ENCODE measurements at regions not wholly inside any gene's neighbourhood (a gene's known extent, or its start where the extent isn't known, plus 50 kb on each side); places are given as distances from the start of the nearest gene placed in this dataset.
"Not testable (repeated sequence)": the region's sequence is repeated elsewhere in the genome, so short reads cannot be mapped to it uniquely, and the experiment has no call there.

DNA sequence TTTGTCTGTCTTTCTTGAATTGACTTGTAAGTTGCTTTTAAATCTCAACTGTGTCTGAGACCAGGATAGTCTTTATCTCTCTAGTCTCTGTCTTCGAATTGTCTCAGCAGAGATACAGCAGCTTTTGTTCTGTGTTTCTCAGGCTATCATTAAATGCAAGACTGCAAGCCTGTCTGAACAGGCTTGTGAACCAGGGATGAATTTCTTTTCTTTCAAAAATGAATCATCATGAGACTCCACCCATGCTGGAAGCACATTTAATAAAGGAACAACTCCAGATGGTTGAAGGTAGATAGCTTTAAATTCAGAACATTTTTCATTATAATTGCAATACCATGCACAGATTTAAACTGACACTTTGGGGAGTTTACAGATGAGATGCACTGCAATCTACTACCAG lies 155.9 kb downstream of the SEC23IP start:
- Histone ChIP-seq H3K9me3 (ENCODE audit: insufficient read depth, low read length) (no peaks in the 10 kb centered on the region), H3K27me3 (ENCODE audit: insufficient read depth, insufficient read length) (no peaks in the 10 kb centered on the region), H3K4me3 (ENCODE audit: insufficient read length, low read depth) (no peak overlapping the region), H3K9ac (ENCODE audit: insufficient read length, low read depth) (no peak overlapping the region), H3K4me1 (ENCODE audit: insufficient read depth, insufficient read length) (no peaks in the 10 kb centered on the region), H3K36me3 (ENCODE audit: insufficient read depth, insufficient read length, low read length) (no peaks in the 10 kb centered on the region)
- TF ChIP-seq ZNF274 (IDR thresholded peaks at IDR 0.05; ENCODE audit: low read depth, low read length) (no peak), SUZ12 (IDR thresholded peaks at IDR 0.05; ENCODE audit: extremely low read depth, insufficient read depth, insufficient read length) (no peak), YY1 (IDR thresholded peaks at IDR 0.05; ENCODE audit: insufficient read depth, insufficient read length) (no peak)
- DNase-seq (ENCODE audit: low read depth, low spot score), result no peak

GRCh38 chr10:120051671-120052070 lies 159.1 kb downstream of the SEC23IP start:
- no peaks in the 10 kb centered on the region for H3K27me3 ChIP-seq (ENCODE audit: insufficient read depth, insufficient read length)
- H3K4me1 ChIP-seq (ENCODE audit: insufficient read depth, insufficient read length), result no peaks in the 10 kb centered on the region
- no peak overlapping the region for H3K9ac ChIP-seq (ENCODE audit: insufficient read length, low read depth)
- no peak overlapping the region for H3K4me3 ChIP-seq (ENCODE audit: insufficient read length, low read depth)
- no peak for DNase-seq (ENCODE audit: low read depth, low spot score)
- no peaks in the 10 kb centered on the region for H3K9me3 ChIP-seq (ENCODE audit: insufficient read depth, low read length)
- H3K36me3 ChIP-seq (ENCODE audit: insufficient read depth, insufficient read length, low read length), result no peaks in the 10 kb centered on the region
- TF ChIP-seq YY1 (IDR thresholded peaks at IDR 0.05; ENCODE audit: insufficient read depth, insufficient read length), result no peak
- no peak for TF ChIP-seq ZNF274 (IDR thresholded peaks at IDR 0.05; ENCODE audit: low read depth, low read length)
- TF ChIP-seq SUZ12 (IDR thresholded peaks at IDR 0.05; ENCODE audit: extremely low read depth, insufficient read depth, insufficient read length), result no peak

- H3K9me3 ChIP-seq (ENCODE audit: insufficient read depth, low read length), result no peaks in the 10 kb centered on the region
- H3K9ac ChIP-seq (ENCODE audit: insufficient read length, low read depth), result no peak overlapping the region
- H3K36me3 ChIP-seq (ENCODE audit: insufficient read depth, insufficient read length, low read length), result no peaks in the 10 kb centered on the region
- H3K27me3 ChIP-seq (ENCODE audit: insufficient read depth, insufficient read length), result no peaks in the 10 kb centered on the region
- TF ChIP-seq YY1 (IDR thresholded peaks at IDR 0.05; ENCODE audit: insufficient read depth, insufficient read length), result no peak
- TF ChIP-seq ZNF274 (IDR thresholded peaks at IDR 0.05; ENCODE audit: low read depth, low read length), result no peak
- TF ChIP-seq SUZ12 (IDR thresholded peaks at IDR 0.05; ENCODE audit: extremely low read depth, insufficient read depth, insufficient read length), result no peak
- H3K4me3 ChIP-seq (ENCODE audit: insufficient read length, low read depth), result no peak overlapping the region
- no peaks in the 10 kb centered on the region for H3K4me1 ChIP-seq (ENCODE audit: insufficient read depth, insufficient read length)
- DNase-seq (ENCODE audit: low read depth, low spot score), result no peak
These were observed 160.6 kb downstream of the SEC23IP start for GRCh38 chr10:120052964-120053702.

GRCh38 chr10:120059790-120060189 lies 167.3 kb downstream of the SEC23IP start:
- DNase-seq (ENCODE audit: low read depth, low spot score); H3K9ac ChIP-seq (ENCODE audit: insufficient read length, low read depth); H3K9me3 ChIP-seq (ENCODE audit: insufficient read depth, low read length); H3K27me3 ChIP-seq (ENCODE audit: insufficient read depth, insufficient read length); H3K4me3 ChIP-seq (ENCODE audit: insufficient read length, low read depth); H3K4me1 ChIP-seq (ENCODE audit: insufficient read depth, insufficient read length); H3K36me3 ChIP-seq (ENCODE audit: insufficient read depth, insufficient read length, low read length): not testable (repeated sequence)

GRCh38 chr10:120067427-120067826 lies 174.9 kb downstream of the SEC23IP start:
- DNase-seq (ENCODE audit: low read depth, low spot score), result no peak
- H3K36me3 ChIP-seq (ENCODE audit: insufficient read depth, insufficient read length, low read length), result no peaks in the 10 kb centered on the region
- no peaks in the 10 kb centered on the region for H3K27me3 ChIP-seq (ENCODE audit: insufficient read depth, insufficient read length)
- peaks cover 17% of the 10 kb centered on the region; the same call in 1 of the 2 replicates for H3K9me3 ChIP-seq (ENCODE audit: insufficient read depth, low read length)
- TF ChIP-seq YY1 (IDR thresholded peaks at IDR 0.05; ENCODE audit: insufficient read depth, insufficient read length) (no peak), ZNF274 (IDR thresholded peaks at IDR 0.05; ENCODE audit: low read depth, low read length) (no peak), SUZ12 (IDR thresholded peaks at IDR 0.05; ENCODE audit: extremely low read depth, insufficient read depth, insufficient read length) (no peak)
- H3K4me1 ChIP-seq (ENCODE audit: insufficient read depth, insufficient read length), result no peaks in the 10 kb centered on the region
- H3K4me3 ChIP-seq (ENCODE audit: insufficient read length, low read depth), result no peak overlapping the region
- H3K9ac ChIP-seq (ENCODE audit: insufficient read length, low read depth), result no peak overlapping the region

GRCh38 chr10:120069700-120070099 lies 177.2 kb downstream of the SEC23IP start:
- DNase-seq (ENCODE audit: low read depth, low spot score), result no peak
- TF ChIP-seq SUZ12 (IDR thresholded peaks at IDR 0.05; ENCODE audit: extremely low read depth, insufficient read depth, insufficient read length), result no peak
- TF ChIP-seq YY1 (IDR thresholded peaks at IDR 0.05; ENCODE audit: insufficient read depth, insufficient read length), result no peak

DNA sequence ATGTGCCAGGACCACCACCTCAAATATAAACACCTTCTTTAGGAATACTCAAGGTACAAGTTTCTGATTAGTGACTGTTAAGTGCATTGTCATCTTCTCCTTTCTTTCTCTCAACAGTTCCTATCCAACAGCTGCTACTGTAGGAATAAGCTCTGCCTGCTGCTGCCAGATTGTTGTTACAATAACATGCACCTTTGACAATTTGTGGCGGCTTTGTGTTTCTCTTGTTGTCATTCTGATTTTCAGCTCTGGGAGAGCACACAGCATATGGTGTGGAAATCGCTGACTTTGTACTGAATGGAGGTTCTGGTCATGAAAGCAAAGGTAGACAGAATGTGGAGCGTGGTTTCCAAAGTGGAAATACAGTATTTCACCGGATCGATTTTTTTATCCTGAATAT lies 182.8 kb downstream of the SEC23IP start:
- no peaks in the 10 kb centered on the region for H3K36me3 ChIP-seq (ENCODE audit: insufficient read depth, insufficient read length, low read length)
- no peak for DNase-seq (ENCODE audit: low read depth, low spot score)
- TF ChIP-seq SUZ12 (IDR thresholded peaks at IDR 0.05; ENCODE audit: extremely low read depth, insufficient read depth, insufficient read length), result no peak
- no peaks in the 10 kb centered on the region for H3K27me3 ChIP-seq (ENCODE audit: insufficient read depth, insufficient read length)
- H3K4me1 ChIP-seq (ENCODE audit: insufficient read depth, insufficient read length), result no peaks in the 10 kb centered on the region
- H3K9ac ChIP-seq (ENCODE audit: insufficient read length, low read depth), result no peak overlapping the region
- peaks cover 30% of the 10 kb centered on the region; the same call in 1 of the 2 replicates for H3K9me3 ChIP-seq (ENCODE audit: insufficient read depth, low read length)
- no peak overlapping the region for H3K4me3 ChIP-seq (ENCODE audit: insufficient read length, low read depth)

More at GRCh38 chr10:120069700-120070099, 177.2 kb downstream of the SEC23IP start:
- no peak overlapping the region for H3K9ac ChIP-seq (ENCODE audit: insufficient read length, low read depth)
- peaks cover 34% of the 10 kb centered on the region; the same call in 1 of the 2 replicates for H3K9me3 ChIP-seq (ENCODE audit: insufficient read depth, low read length)
- no peak overlapping the region for H3K4me3 ChIP-seq (ENCODE audit: insufficient read length, low read depth)
- no peaks in the 10 kb centered on the region for H3K4me1 ChIP-seq (ENCODE audit: insufficient read depth, insufficient read length)
- H3K27me3 ChIP-seq (ENCODE audit: insufficient read depth, insufficient read length), result no peaks in the 10 kb centered on the region
- no peaks in the 10 kb centered on the region for H3K36me3 ChIP-seq (ENCODE audit: insufficient read depth, insufficient read length, low read length)
